ENCODE measurements at regions not wholly inside any gene's neighbourhood (a gene's known extent, or its start where the extent isn't known, plus 50 kb on each side); places are given as distances from the start of the nearest gene placed in this dataset.

DNA sequence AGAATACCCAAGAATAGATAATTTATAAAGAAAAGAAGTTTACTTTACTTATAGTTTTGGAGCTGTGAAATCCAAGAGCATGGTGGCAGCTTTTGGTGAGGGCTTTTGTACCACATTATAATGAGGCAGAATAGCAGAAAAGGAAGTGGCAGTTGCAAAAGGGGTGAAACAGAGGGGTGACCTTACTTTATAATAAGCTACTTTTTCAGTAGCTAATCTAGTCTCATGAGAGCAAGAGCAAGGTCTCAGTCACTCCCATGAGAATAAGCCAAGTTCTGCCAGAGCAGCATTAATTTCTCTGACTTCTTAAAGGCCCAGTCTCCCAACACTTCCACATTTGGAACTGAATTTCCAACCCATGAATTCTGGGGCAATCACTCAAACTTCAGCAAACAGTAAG is 502.0 kb downstream of the GBA3 start:
- Histone ChIP-seq H3K9me3 (ENCODE audit: control insufficient read depth in 2 of 2, low read length in 2 of 2) (no peaks in the 10 kb centered on the region), H3K9ac (ENCODE audit: low read length in 2 of 2) (no peak overlapping the region), H3K27ac (ENCODE audit: low read length) (no peak overlapping the region), H3K4me3 (ENCODE audit: low read length in 2 of 2) (no peak overlapping the region), H3K27me3 (ENCODE audit: control insufficient read depth in 1 of 2, insufficient read depth in 2 of 2, low read length in 2 of 2) (no peaks in the 10 kb centered on the region), H3K36me3 (ENCODE audit: control insufficient read depth in 2 of 2, insufficient read depth in 2 of 2, low read length in 2 of 2) (no peaks in the 10 kb centered on the region), H3K4me1 (ENCODE audit: control insufficient read depth, insufficient read depth, low read length) (no peaks in the 10 kb centered on the region)

DNA sequence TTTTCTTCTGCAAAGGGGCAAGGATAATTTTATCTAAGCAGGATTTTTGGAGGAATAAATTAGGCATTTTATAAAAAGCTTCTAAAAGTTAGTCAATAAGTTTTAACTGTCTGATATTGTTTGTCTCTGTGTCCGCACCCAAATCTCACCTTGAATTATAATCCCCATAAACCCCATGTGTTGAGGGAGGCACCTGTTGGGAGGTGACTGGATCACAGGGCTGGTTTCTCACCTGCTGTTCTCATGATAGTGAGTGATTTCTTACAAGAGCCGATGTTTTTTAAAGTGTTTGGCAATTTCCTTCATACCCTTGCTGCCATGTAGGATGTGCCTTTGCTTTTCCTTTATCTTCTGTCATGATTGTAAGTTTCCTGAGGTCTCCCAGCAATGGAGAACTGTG is 481.4 kb downstream of the GBA3 start:
- H3K27ac ChIP-seq (ENCODE audit: low read length), result no peak overlapping the region
- H3K4me3 ChIP-seq (ENCODE audit: low read length in 2 of 2), result no peak overlapping the region
- H3K36me3 ChIP-seq (ENCODE audit: control insufficient read depth in 2 of 2, insufficient read depth in 2 of 2, low read length in 2 of 2), result no peaks in the 10 kb centered on the region
- H3K27me3 ChIP-seq (ENCODE audit: control insufficient read depth in 1 of 2, insufficient read depth in 2 of 2, low read length in 2 of 2), result no peaks in the 10 kb centered on the region
- H3K9me3 ChIP-seq (ENCODE audit: control insufficient read depth in 2 of 2, low read length in 2 of 2), result no peaks in the 10 kb centered on the region
- H3K9ac ChIP-seq (ENCODE audit: low read length in 2 of 2), result no peak overlapping the region
- H3K4me1 ChIP-seq (ENCODE audit: control insufficient read depth, insufficient read depth, low read length), result no peaks in the 10 kb centered on the region

DNA sequence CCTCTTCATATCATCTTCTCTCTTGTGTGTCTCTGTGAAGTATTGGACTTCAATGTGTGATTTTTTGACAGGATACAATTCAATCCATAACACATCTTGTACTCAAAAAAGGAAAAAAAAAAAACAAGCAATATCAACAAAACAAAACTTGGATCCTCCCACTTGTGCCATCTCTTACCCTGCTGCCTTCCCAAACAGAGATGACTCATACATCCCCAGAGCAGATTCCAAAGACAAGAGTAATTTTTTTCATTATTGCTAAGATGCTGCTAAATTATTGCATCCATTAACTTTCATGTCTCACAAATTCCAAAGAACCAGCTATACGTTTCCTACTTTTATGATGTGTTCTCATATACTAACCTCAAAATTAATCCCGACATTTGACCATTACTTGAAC is 479.2 kb downstream of the GBA3 start:
- Histone ChIP-seq H3K36me3 (ENCODE audit: control insufficient read depth in 2 of 2, insufficient read depth in 2 of 2, low read length in 2 of 2) (no peaks in the 10 kb centered on the region), H3K4me1 (ENCODE audit: control insufficient read depth, insufficient read depth, low read length) (no peaks in the 10 kb centered on the region), H3K9me3 (ENCODE audit: control insufficient read depth in 2 of 2, low read length in 2 of 2) (no peaks in the 10 kb centered on the region), H3K9ac (ENCODE audit: low read length in 2 of 2) (no peak overlapping the region), H3K27ac (ENCODE audit: low read length) (no peak overlapping the region), H3K27me3 (ENCODE audit: control insufficient read depth in 1 of 2, insufficient read depth in 2 of 2, low read length in 2 of 2) (no peaks in the 10 kb centered on the region), H3K4me3 (ENCODE audit: low read length in 2 of 2) (no peak overlapping the region)

DNA sequence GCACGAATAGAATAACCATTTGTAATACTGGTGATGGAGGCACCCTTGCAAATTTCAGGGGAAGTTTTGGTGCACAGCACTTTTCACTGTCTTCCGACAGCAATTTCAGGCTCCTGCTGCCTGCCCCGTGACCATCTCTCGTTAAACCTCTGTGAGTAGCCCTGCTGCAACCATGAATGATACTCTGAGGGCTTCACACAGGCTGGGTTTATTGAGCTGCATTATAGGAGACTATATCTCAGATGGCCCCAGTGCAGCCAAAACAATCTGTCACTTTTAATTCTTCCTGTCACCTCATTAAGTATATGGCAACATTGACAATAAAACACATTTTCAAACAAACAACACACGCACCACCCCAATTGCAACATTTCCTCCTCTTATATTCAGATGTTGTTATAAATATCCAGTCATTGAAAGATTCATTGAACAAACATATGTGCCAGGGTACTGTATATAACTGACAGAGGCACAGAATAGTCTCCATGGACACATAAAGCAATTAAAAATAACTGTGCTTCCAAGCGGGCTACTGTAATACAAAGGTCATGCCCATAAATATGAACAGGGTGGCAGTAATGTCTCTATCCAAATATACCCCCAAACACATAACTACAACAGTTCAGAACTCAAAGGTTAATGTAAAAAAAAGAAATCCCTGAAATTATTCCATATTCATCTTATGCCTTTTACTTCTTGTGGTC is 477.0 kb downstream of the GBA3 start:
- no peak overlapping the region for H3K4me3 ChIP-seq (ENCODE audit: low read length in 2 of 2)
- H3K9ac ChIP-seq (ENCODE audit: low read length in 2 of 2), result no peak overlapping the region
- no peaks in the 10 kb centered on the region for H3K4me1 ChIP-seq (ENCODE audit: control insufficient read depth, insufficient read depth, low read length)
- no peaks in the 10 kb centered on the region for H3K36me3 ChIP-seq (ENCODE audit: control insufficient read depth in 2 of 2, insufficient read depth in 2 of 2, low read length in 2 of 2)
- no peaks in the 10 kb centered on the region for H3K27me3 ChIP-seq (ENCODE audit: control insufficient read depth in 1 of 2, insufficient read depth in 2 of 2, low read length in 2 of 2)
- no peak overlapping the region for H3K27ac ChIP-seq (ENCODE audit: low read length)
- H3K9me3 ChIP-seq (ENCODE audit: control insufficient read depth in 2 of 2, low read length in 2 of 2), result no peaks in the 10 kb centered on the region

DNA sequence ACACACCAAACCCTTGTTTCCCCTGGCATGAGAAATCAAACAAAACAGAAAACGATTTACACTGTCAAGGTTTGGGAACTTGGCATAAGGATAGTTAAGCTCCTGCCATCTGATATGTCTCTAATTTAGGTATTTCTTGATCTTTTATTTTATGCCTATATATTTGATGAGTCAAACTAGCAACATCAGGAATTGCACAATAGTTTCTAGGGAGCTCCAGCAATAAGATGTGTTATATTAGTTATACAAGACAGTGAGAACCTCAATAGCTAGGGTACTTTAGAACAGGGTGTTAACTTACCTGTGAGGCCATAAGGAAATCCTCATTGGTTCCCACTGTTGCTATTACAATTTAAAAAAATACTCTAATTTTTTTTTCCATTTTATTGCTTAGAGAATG is 474.2 kb downstream of the GBA3 start:
- H3K27ac ChIP-seq (ENCODE audit: low read length), result no peak overlapping the region
- H3K4me1 ChIP-seq (ENCODE audit: control insufficient read depth, insufficient read depth, low read length), result no peaks in the 10 kb centered on the region

DNA sequence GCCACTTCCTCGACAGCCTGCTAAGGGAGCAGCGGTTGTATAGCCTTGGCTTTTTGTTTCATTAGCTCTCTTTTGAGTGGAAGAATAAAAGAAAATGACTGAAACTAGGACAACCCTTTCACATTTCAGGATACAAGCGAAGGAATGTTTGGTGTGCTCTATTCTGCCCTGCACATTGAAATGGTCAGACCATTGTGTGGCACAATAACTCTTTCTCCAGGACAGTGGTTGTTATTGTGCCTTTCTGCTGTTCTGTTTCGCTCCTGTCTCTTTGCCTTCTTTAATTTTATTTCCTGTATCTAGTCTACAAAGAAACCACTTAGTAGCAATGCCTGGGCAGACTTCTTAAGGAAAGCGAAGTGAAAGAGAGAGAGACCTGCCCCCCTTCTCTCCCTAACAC is 473.7 kb downstream of the GBA3 start:
- Histone ChIP-seq H3K9ac (ENCODE audit: low read length in 2 of 2) (no peak overlapping the region), H3K4me1 (ENCODE audit: control insufficient read depth, insufficient read depth, low read length) (no peaks in the 10 kb centered on the region), H3K36me3 (ENCODE audit: control insufficient read depth in 2 of 2, insufficient read depth in 2 of 2, low read length in 2 of 2) (no peaks in the 10 kb centered on the region), H3K27me3 (ENCODE audit: control insufficient read depth in 1 of 2, insufficient read depth in 2 of 2, low read length in 2 of 2) (no peaks in the 10 kb centered on the region), H3K9me3 (ENCODE audit: control insufficient read depth in 2 of 2, low read length in 2 of 2) (no peaks in the 10 kb centered on the region), H3K27ac (ENCODE audit: low read length) (no peak overlapping the region), H3K4me3 (ENCODE audit: low read length in 2 of 2) (no peak overlapping the region)

More for the DNA sequence above, 474.2 kb downstream of the GBA3 start:
- Histone ChIP-seq H3K4me3 (ENCODE audit: low read length in 2 of 2) (no peak overlapping the region), H3K9ac (ENCODE audit: low read length in 2 of 2) (no peak overlapping the region), H3K27me3 (ENCODE audit: control insufficient read depth in 1 of 2, insufficient read depth in 2 of 2, low read length in 2 of 2) (no peaks in the 10 kb centered on the region), H3K9me3 (ENCODE audit: control insufficient read depth in 2 of 2, low read length in 2 of 2) (no peaks in the 10 kb centered on the region), H3K36me3 (ENCODE audit: control insufficient read depth in 2 of 2, insufficient read depth in 2 of 2, low read length in 2 of 2) (no peaks in the 10 kb centered on the region)

DNA sequence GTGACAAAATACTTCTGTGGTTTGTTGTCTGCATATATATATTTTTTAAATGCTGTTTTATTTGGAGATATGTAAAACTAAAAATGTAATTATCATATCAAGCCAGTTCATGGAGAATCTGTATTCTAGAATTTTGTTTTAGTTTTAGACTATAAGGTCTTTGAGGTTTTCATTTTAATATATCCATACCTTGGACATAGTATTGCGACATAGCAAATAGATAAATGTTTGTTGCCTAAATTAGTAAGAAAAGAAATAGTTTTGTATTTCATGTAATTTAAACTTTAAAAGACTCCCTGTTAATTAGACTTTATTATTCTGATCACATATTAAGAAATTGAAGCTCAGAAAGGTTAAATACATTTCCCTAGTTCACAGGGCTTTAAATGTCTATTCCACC is 472.9 kb downstream of the GBA3 start:
- Histone ChIP-seq H3K9me3 (ENCODE audit: control insufficient read depth in 2 of 2, low read length in 2 of 2) (no peaks in the 10 kb centered on the region), H3K27ac (ENCODE audit: low read length) (no peak overlapping the region), H3K9ac (ENCODE audit: low read length in 2 of 2) (no peak overlapping the region), H3K36me3 (ENCODE audit: control insufficient read depth in 2 of 2, insufficient read depth in 2 of 2, low read length in 2 of 2) (no peaks in the 10 kb centered on the region), H3K4me1 (ENCODE audit: control insufficient read depth, insufficient read depth, low read length) (no peaks in the 10 kb centered on the region), H3K4me3 (ENCODE audit: low read length in 2 of 2) (no peak overlapping the region), H3K27me3 (ENCODE audit: control insufficient read depth in 1 of 2, insufficient read depth in 2 of 2, low read length in 2 of 2) (no peaks in the 10 kb centered on the region)

DNA sequence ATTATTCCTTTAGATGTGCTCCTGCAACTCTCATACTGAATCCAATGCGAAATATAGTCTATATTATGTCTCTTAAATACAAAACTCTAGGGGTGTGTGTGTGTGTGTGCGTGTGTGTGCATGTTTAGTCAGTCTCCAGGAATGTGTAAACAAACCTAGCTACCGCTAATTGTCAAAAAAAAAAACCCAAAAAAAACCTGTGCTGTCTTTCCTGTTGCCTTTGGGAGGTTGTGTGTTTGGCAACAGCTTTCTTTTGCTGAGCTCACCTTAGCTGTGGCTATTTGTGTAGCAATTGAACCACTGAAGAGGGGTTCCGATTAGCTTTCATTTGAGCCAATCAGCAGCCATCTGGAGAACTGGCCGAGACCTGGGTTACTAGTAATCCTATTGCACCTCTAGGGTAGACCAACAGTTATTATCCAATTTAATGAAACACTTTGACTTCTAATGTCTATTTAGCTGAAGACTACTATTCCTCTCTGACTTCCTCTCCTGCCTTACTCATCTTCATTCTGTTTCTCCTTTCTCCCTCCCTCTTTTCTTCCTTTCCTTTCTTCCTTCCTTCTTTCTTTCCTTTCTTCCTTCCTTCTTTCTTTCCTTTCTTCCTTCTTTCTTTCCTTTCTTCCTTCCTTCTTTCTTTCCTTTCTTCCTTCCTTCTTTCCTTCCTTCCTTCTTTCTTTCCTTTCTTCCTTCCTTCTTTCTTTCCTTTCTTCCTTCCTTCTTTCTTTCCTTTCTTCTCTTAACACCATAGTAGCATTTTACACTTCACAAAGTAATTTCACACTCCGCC is 471.1 kb downstream of the GBA3 start:
- no peak overlapping the region for H3K27ac ChIP-seq (ENCODE audit: low read length)
- no peak overlapping the region for H3K4me3 ChIP-seq (ENCODE audit: low read length in 2 of 2)
- no peaks in the 10 kb centered on the region for H3K9me3 ChIP-seq (ENCODE audit: control insufficient read depth in 2 of 2, low read length in 2 of 2)
- H3K4me1 ChIP-seq (ENCODE audit: control insufficient read depth, insufficient read depth, low read length), result no peaks in the 10 kb centered on the region
- H3K36me3 ChIP-seq (ENCODE audit: control insufficient read depth in 2 of 2, insufficient read depth in 2 of 2, low read length in 2 of 2), result no peaks in the 10 kb centered on the region
- H3K27me3 ChIP-seq (ENCODE audit: control insufficient read depth in 1 of 2, insufficient read depth in 2 of 2, low read length in 2 of 2), result no peaks in the 10 kb centered on the region
- no peak overlapping the region for H3K9ac ChIP-seq (ENCODE audit: low read length in 2 of 2)

DNA sequence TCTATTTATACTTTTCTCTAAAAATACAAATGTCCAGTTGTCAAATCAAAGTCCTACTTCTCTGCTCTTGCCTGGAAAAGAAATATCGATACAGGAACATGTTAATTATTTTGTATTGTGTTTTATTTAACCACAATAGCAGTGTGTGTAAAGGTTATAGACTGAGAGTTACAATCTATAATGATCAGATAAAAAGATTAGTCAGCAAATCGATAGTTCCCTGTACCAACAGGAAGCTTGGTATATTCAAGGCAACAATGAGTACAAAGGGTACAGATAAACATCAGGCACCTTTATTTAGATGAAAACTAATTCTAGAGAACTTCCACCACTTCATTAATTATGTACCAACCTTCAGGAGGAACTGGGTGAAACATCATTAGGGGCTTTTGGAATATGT is 469.5 kb downstream of the GBA3 start:
- H3K4me1 ChIP-seq (ENCODE audit: control insufficient read depth, insufficient read depth, low read length), result no peaks in the 10 kb centered on the region
- no peak overlapping the region for H3K9ac ChIP-seq (ENCODE audit: low read length in 2 of 2)
- no peaks in the 10 kb centered on the region for H3K36me3 ChIP-seq (ENCODE audit: control insufficient read depth in 2 of 2, insufficient read depth in 2 of 2, low read length in 2 of 2)
- no peak overlapping the region for H3K4me3 ChIP-seq (ENCODE audit: low read length in 2 of 2)
- no peak overlapping the region for H3K27ac ChIP-seq (ENCODE audit: low read length)
- no peaks in the 10 kb centered on the region for H3K9me3 ChIP-seq (ENCODE audit: control insufficient read depth in 2 of 2, low read length in 2 of 2)
- no peaks in the 10 kb centered on the region for H3K27me3 ChIP-seq (ENCODE audit: control insufficient read depth in 1 of 2, insufficient read depth in 2 of 2, low read length in 2 of 2)

DNA sequence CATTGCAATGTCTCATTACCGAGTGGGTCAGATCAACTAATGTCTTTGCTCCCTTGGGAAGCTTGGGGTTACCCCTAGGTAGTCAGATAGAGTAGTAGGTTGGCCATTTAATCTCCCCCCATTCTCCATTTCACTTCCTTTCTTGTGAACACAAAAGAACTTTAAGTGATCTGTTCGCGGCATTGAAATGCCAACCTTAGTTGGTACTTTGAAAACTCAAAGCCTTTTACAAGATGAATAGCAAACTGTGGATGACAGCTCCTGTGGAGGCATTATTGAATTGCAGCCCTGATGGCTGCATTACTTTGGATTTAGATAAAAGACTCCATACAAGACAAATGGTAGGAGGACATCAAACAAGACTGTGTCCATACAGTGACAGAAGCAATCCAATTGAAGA is 469.1 kb downstream of the GBA3 start:
- Histone ChIP-seq H3K9ac (ENCODE audit: low read length in 2 of 2) (no peak overlapping the region), H3K9me3 (ENCODE audit: control insufficient read depth in 2 of 2, low read length in 2 of 2) (no peaks in the 10 kb centered on the region), H3K36me3 (ENCODE audit: control insufficient read depth in 2 of 2, insufficient read depth in 2 of 2, low read length in 2 of 2) (no peaks in the 10 kb centered on the region), H3K27ac (ENCODE audit: low read length) (no peak overlapping the region), H3K4me3 (ENCODE audit: low read length in 2 of 2) (no peak overlapping the region), H3K27me3 (ENCODE audit: control insufficient read depth in 1 of 2, insufficient read depth in 2 of 2, low read length in 2 of 2) (no peaks in the 10 kb centered on the region), H3K4me1 (ENCODE audit: control insufficient read depth, insufficient read depth, low read length) (no peaks in the 10 kb centered on the region)

DNA sequence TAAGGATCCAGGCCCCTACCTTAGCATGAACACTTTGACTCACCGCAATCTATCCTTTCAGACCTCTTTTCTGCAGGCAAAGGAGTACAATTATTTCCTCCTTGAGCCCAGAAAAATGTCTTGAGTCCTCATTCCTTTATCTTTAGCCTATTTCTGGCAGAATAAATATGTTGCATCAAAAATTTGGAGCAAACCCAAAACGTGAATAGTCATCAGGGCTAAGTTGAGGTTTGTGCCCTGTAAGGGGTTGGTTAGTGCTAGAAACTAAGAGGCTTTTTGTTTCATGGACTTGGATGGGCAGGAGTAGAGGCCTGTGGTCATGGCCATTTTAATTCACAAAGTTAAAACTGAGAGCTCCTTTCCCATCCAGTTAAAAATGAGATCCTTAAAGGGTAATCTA is 460.3 kb downstream of the GBA3 start:
- no peaks in the 10 kb centered on the region for H3K27me3 ChIP-seq (ENCODE audit: control insufficient read depth in 1 of 2, insufficient read depth in 2 of 2, low read length in 2 of 2)
- H3K4me1 ChIP-seq (ENCODE audit: control insufficient read depth, insufficient read depth, low read length), result no peaks in the 10 kb centered on the region
- H3K27ac ChIP-seq (ENCODE audit: low read length), result no peak overlapping the region
- H3K9ac ChIP-seq (ENCODE audit: low read length in 2 of 2), result no peak overlapping the region
- H3K36me3 ChIP-seq (ENCODE audit: control insufficient read depth in 2 of 2, insufficient read depth in 2 of 2, low read length in 2 of 2), result no peaks in the 10 kb centered on the region
- H3K4me3 ChIP-seq (ENCODE audit: low read length in 2 of 2), result no peak overlapping the region
- no peaks in the 10 kb centered on the region for H3K9me3 ChIP-seq (ENCODE audit: control insufficient read depth in 2 of 2, low read length in 2 of 2)

All from stomach smooth muscle (tissue), 2 donors.